ENCODE measurements at regions not wholly inside any gene's neighbourhood (a gene's known extent, or its start where the extent isn't known, plus 50 kb on each side); places are given as distances from the start of the nearest gene placed in this dataset.
"Not testable (repeated sequence)": the region's sequence is repeated elsewhere in the genome, so short reads cannot be mapped to it uniquely, and the experiment has no call there.

DNA sequence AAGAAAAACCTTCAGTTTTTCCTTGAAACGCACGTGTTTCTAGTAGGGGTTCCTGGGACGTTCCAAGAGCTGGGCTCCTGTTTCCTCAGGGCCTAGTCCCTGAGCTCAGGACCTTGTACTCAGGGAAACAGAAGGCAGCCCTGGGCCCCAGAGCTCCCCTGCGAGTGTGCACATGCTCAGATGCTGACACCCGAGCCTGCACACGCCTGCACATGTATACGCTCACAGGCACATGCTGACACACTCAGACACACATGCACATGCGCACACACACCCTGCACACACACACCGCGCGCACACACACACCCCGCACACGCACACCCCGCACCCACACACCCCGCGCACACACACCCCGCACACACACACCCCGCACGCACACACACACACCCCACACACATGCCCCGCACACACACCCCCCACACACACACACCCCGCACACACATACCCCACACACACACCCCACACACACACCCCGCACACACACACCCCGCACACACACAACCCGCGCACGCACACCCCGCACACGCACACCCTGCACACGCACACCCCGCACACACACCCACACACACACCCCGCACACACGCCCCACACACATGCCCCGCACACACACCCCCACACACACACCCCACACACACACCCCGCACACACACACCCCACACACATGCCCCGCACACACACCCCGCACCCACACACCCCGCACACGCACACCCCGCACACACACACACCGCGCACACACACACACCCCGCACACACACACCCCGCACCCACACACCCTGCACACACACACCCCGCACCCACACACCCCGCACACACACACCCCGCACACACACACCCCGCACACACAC, 52.2 kb downstream of the CALML3 start:
- no peak for DNase-seq

DNA sequence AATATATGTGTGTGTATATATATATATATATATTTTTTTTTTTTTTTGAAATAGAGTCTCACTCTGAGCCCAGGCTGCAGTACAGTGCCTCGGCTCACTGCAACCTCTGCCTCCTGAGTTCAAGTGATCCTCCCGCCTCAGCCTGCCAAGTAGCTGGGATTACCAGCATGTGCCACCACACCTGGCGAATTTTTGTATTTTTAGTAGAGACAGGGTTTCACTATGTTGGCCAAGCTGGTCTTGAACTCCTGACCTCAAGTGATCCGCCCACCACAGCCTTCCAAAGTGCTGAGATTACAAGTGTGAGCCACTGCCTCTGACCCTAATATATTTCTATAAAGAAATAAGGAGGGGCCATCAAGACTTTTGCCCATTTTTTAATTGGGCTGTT, 55.3 kb downstream of the CALML3 start:
- not testable (repeated sequence) for DNase-seq

DNA sequence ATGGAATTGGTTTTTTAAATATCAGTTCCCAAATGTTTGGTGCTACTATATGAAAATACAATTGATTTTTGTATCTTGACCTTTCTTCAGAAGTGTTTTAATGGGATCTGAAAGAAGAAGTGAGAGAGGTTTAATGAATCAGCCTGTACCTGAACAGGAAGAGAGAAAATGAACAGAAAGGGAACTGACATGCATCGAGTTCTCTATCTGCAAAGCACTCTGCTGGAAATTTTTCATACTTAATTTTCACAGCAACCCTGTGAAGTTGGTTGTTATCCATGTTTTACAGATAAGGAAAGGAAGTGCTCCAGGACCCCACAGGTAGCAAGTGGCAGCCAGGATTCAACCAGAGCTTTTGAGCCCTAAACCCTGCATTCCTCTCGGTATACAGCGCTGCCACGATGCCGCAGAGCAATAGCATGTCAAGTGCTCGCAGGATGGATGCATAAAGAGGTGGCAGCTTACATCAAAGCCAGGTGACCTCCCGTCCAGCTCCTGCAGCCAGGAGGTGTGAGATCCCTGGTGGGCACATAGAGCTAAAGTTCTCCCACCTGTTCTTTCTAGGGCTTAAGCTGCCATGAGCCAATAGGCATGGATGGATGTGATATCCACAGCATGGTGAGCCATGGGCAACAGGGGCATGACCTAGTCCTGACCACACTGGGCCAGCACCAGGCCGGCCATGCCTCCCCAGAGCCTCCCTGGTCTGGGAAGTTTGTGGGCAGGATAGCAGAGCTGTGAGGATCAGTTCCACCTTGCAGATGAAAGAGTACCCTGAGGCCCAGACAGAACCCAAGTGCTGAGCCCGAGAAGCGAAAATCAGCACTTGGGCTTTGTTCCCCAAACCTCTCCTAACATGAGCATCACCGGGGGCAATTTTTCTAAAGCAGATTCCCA, 57.2 kb downstream of the CALML3 start:
- no peak for DNase-seq

DNA sequence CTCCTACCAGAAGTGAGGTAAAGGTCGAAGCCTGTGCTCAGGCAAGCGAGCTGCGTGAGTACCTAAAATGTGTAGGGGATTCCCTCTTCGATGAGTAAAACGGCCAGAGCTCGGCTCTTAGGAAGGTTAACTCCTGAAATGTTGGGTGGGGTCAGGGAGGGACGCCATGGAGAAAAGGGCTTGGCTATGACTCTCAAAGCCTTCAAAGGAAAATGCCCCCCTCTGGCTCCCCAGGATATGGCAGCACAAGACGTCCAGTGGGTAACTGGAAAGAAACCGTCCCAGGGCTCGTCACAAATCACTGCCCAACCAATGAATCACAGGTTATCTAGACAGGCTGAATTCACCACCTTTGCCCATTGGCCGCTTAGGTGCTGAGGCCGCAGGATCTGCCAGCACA, 58.0 kb downstream of the CALML3 start:
- DNase-seq, result no peak

DNA sequence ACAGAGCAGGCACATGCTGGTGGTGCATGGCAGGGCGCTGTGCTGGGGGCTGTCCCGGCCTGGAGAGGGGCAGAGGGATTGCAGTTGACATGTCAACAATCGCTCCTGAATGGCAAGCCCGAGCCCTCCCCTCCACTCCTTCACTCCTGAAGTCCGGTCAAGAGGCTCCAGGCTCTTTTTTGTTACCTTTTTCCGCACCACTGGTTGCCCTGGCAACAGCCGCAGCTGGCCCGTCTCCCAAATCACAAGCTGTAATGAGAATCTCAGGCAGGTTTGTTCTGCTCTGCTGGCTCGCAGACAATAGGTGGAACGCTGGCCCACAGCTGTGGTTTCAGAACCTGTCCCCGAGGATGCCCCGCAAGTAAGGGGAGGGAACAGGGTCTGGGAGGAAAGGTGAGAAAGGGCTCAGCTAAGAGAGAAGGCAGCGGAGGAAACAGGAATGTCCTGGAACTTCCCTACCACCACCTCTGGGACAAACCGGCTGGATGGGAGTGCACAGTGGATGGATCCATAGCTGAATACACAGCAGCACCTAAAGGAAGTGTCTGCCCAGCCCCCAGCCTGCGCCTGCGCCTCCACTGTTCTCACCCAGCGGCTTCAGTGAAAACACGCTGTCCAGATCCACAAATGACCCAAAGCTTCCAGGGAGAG, 58.9 kb downstream of the CALML3 start:
- peak; percentile 84 for DNase-seq

DNA sequence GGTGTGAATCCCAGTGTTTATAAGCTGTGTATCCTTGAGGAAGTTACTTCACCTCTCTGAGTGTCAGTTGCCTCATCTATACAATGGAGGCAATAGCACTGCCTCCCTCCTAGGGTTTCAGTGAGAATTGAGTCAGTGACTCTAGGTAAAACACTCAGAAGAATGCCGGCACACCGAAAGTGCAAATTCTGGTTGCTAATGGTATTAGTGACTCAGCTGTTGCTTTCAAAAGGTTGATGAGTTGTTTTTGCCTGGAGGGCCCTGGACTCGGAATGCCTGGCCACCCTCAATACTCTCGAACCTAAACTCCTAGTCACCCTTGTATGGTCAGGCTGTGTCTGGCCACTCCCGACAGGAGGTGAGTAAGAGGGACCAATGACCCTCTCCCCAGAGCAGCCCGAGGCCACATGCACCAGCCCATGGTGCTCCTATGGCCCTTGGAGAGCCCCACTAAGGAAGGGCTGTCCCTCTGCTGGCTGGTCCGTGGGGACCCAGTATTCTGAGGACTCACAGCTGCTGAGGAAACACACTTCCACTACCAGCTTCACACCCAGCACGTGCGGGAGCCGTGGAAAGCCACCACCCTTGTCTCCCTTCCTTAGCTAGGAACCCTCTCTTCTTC, 60.2 kb downstream of the CALML3 start:
- no peak for DNase-seq

- no peak for DNase-seq
Measured at GRCh38 chr10:5585517-5586206, 60.9 kb downstream of the CALML3 start.

GRCh38 chr10:5587151-5588079, 62.7 kb downstream of the CALML3 start:
- no peak for DNase-seq

GRCh38 chr10:5588080-5588453, 63.3 kb downstream of the CALML3 start:
- DNase-seq, result no peak

- DNase-seq, result no peak
Measured at GRCh38 chr10:5588603-5589002, 63.8 kb downstream of the CALML3 start.
